BE2C (cell line): ENCODE measurements at regions not wholly inside any gene's neighbourhood (a gene's known extent, or its start where the extent isn't known, plus 50 kb on each side); places are given as distances from the start of the nearest gene placed in this dataset.
"Not testable (repeated sequence)": the region's sequence is repeated elsewhere in the genome, so short reads cannot be mapped to it uniquely, and the experiment has no call there.

Source experiments
- DNase-seq: peaks from one replicate; pipeline ENCODE4 v3.0.0-alpha.2; 2020
- H3K27me3 ChIP-seq: fragments of 250-450 bp; sonication (Bioruptor Pico); 2 replicates; pipeline ENCODE4 v1.5.1; 2020; ENCODE audit warnings: mild to moderate bottlenecking
- H3K36me3 ChIP-seq: fragments of 250-450 bp; sonication (Bioruptor Pico); 2 replicates; pipeline ENCODE4 v1.5.1; 2020; ENCODE audit warnings: mild to moderate bottlenecking
- H3K4me1 ChIP-seq: fragments of 250-450 bp; sonication (Bioruptor Pico); 2 replicates; pipeline ENCODE4 v1.5.1; 2020
- H3K4me3 ChIP-seq: 2 replicates; pipeline ENCODE4 v1.5.1; 2011; ENCODE audit warnings: low read depth, low read length
- H3K9me3 ChIP-seq: fragments of 250-450 bp; sonication (Bioruptor Pico); 2 replicates; pipeline ENCODE4 v1.5.1; 2020
- TF ChIP-seq, protein P1 (sequence below): IDR thresholded peaks from 2 replicates; pipeline ENCODE4 v1.5.1; 2012; ENCODE audit warnings: mild to moderate bottlenecking, low read depth, low read length

DNA sequence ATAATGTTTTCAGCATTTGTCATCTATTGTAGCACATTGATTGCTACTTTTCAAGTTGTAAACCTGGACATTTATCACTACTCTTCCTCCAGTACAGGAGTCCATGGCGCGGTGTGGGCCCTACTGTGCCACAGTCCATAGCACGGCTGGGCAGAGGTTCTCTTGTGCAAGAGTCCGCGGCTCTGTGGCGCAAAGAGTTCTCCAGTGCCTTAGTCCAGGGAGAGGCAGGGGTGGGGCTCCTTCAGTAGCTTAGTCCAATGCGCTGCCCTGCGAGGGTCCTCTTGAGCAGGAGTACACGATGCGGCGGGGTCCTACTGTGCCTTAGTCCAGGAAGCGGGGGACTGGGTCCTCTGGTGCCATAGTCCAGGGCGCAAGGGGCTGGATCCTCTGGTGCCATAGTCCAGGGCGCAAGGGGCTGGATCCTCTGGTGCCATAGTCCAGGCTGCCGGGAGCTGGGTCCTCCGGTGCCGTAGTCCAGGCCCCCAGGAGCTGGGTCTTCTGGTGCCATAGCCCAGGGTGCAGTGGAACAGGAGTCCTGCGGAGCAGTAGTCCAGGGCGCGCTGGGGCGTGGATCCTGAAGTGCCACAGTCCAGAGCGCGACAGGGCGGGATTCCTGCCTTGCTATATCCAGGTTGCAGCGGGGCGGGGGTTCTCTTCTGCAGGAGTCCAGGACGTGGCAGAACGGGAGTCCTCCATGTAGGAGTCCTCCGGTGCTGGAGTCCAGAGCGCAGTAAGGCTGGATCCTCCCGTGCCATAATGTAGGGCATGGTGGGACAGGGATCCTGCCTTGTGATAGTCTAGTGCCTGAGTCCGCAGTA is 129.3 kb downstream of the CCDC74A start:
- H3K36me3 ChIP-seq, result no peaks in the 10 kb centered on the region
- no peaks in the 10 kb centered on the region for H3K4me1 ChIP-seq
- no peak overlapping the region for H3K4me3 ChIP-seq
- no peaks in the 10 kb centered on the region for H3K27me3 ChIP-seq
- no peaks in the 10 kb centered on the region for H3K9me3 ChIP-seq
- TF ChIP-seq, protein P1, sequence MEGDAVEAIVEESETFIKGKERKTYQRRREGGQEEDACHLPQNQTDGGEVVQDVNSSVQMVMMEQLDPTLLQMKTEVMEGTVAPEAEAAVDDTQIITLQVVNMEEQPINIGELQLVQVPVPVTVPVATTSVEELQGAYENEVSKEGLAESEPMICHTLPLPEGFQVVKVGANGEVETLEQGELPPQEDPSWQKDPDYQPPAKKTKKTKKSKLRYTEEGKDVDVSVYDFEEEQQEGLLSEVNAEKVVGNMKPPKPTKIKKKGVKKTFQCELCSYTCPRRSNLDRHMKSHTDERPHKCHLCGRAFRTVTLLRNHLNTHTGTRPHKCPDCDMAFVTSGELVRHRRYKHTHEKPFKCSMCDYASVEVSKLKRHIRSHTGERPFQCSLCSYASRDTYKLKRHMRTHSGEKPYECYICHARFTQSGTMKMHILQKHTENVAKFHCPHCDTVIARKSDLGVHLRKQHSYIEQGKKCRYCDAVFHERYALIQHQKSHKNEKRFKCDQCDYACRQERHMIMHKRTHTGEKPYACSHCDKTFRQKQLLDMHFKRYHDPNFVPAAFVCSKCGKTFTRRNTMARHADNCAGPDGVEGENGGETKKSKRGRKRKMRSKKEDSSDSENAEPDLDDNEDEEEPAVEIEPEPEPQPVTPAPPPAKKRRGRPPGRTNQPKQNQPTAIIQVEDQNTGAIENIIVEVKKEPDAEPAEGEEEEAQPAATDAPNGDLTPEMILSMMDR, result no peak
- DNase-seq, result no peak

GRCh38 chr2:131657895-131658768 is 130.4 kb downstream of the CCDC74A start:
- H3K9me3 ChIP-seq, result no peaks in the 10 kb centered on the region
- TF ChIP-seq, protein P1, result no peak
- DNase-seq, result no peak

DNA sequence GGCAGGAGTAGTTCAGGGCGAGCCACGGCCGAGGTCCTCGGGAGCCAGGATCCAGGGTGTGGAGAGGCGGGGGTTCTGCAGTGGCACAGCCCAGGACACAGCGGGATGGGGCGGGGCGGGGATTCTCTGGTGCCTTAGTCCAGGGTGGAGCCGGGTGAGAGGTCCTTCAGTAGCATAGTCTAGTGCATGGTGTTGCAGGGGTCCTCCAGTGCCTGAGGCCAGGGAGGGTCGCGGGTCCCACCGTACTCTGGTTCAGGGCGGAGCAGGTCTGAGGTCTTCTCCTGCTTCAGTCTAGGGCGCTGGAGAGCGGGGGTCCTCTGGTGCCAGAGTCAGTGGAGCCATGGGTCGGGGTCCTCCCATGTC is 131.1 kb downstream of the CCDC74A start:
- Histone ChIP-seq H3K36me3 (no peaks in the 10 kb centered on the region), H3K9me3 (no peaks in the 10 kb centered on the region), H3K27me3 (no peaks in the 10 kb centered on the region), H3K4me1 (no peaks in the 10 kb centered on the region), H3K4me3 (no peak overlapping the region)
- no peak for DNase-seq
- TF ChIP-seq, protein P1, result no peak

More at GRCh38 chr2:131657895-131658768, 130.4 kb downstream of the CCDC74A start:
- no peak overlapping the region for H3K4me3 ChIP-seq
- H3K36me3 ChIP-seq, result no peaks in the 10 kb centered on the region
- H3K27me3 ChIP-seq, result no peaks in the 10 kb centered on the region
- H3K4me1 ChIP-seq, result no peaks in the 10 kb centered on the region

DNA sequence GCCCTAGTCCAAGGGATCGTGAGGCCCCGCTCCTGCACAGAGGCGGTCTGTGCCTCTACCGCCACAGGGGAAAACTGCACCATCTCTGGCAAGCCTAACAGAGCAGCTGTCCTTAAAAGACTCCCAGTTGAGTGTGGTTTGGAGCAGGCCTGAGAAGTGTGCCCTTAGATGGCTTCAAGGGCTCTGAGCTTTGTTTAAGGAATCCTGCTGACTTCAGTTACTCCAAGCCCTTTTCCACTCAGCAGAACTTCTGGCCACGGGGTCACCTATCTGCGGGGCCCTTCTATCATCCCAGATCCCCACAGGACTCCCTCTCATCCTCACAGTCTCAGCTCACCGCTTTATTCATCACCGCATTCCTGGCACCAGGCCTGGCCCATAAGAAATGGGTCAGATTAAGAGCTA is 131.5 kb downstream of the CCDC74A start:
- TF ChIP-seq, protein P1, result no peak
- Histone ChIP-seq H3K27me3 (no peaks in the 10 kb centered on the region), H3K9me3 (no peaks in the 10 kb centered on the region), H3K4me1 (no peaks in the 10 kb centered on the region), H3K4me3 (no peak overlapping the region), H3K36me3 (no peaks in the 10 kb centered on the region)
- DNase-seq, result no peak

DNA sequence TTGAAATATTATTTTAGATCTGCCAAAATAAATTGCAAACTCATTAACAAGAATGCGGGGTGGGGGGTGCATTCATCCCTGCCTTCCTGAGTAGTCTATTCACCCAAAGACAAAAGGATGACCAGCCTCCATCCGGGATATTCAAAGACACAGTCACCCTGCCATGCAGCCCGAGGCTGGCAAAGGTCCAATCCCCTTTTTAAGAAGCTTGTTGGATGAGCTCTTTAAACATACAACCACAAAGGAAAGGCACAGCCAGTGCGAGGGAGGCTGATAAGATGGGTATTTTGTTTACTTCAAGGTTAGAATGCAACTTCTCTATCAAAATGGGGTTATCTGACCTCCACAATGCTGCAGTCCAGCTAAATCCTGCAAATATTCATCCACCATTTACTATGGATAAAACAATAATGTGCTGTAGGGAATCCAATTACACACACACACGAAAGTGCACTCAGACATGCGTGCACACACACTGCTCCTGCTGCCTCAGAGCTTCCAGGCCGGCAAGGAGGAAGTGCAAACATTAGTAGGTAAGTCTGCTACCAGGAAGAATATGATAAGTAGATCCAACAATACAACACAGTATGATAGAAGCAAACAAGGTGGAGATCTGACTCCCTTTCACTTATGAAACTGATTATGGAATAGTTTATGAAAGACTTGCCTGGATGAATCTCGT is 133.6 kb downstream of the CCDC74A start:
- not testable (repeated sequence) for H3K27me3 ChIP-seq, H3K36me3 ChIP-seq, H3K4me1 ChIP-seq, DNase-seq, H3K9me3 ChIP-seq, H3K4me3 ChIP-seq

DNA sequence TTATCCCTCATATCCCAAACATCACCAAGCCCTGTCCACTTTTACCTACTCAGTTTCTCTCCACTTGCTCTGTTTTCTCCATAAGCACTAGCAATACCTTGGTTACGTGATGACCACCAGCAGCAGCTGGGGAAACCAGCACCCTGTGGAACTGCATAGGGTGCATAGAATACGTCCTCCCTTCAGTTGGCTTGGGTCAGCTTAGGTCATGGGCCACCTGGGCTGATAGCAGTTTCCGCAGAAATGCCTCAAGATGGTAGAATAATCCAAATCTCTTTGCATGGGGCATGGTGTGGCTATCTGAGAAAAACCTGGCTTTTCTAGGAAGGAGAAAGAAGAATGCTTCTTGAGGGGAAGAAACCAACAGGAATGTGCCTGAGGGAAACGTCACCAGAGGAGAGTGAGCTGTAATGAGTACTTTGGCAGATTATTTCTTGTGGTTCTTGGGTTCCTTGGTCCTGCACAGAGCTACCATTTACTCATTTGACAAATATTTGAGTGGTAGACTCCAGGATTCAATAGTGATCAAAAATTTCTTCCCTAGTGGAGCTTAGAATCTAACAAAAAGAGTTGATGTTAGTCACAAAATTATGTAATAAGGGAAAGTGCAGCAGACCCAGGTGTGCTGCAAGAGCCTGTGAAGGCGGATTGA is 134.3 kb downstream of the CCDC74A start:
- not testable (repeated sequence) for DNase-seq

GRCh38 chr2:131663501-131663900 is 135.8 kb downstream of the CCDC74A start:
- not testable (repeated sequence) for H3K36me3 ChIP-seq, H3K4me3 ChIP-seq, H3K4me1 ChIP-seq, DNase-seq, H3K9me3 ChIP-seq, H3K27me3 ChIP-seq

More for the DNA sequence above, 134.3 kb downstream of the CCDC74A start:
- H3K4me3 ChIP-seq, H3K4me1 ChIP-seq, H3K27me3 ChIP-seq, H3K36me3 ChIP-seq, H3K9me3 ChIP-seq: not testable (repeated sequence)

DNA sequence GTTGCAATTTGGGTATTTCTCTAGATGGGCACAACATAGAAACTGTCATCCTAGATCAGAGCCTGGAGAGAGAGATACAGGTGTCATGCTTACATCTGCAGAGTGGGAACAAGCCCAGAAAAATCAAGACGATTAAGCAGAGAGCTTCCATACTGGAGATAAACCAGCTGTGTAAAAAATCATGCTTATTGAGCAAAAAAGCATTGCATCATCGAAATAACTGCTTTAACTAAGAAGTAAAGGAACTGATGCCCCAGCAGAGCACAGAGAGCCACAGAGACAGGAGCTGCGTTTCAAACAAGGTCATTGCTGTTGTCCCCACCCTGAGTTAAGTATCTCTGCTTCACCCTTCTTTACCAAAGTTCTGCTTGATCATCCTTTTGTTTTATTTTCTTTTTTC is 138.0 kb downstream of the CCDC74A start:
- H3K27me3 ChIP-seq, DNase-seq, H3K9me3 ChIP-seq, H3K36me3 ChIP-seq, H3K4me3 ChIP-seq, H3K4me1 ChIP-seq: not testable (repeated sequence)

GRCh38 chr2:131668794-131669540 is 141.3 kb downstream of the CCDC74A start:
- not testable (repeated sequence) for H3K27me3 ChIP-seq, H3K4me3 ChIP-seq, H3K36me3 ChIP-seq, H3K9me3 ChIP-seq, H3K4me1 ChIP-seq
- peak; percentile 16 for DNase-seq
